GM12878 (cell line): ENCODE measurements at regions not wholly inside any gene's neighbourhood (a gene's known extent, or its start where the extent isn't known, plus 50 kb on each side); places are given as distances from the start of the nearest gene placed in this dataset.

Experiments
- ATF3 ChIP-seq: IDR thresholded peaks from 2 replicates; pipeline ENCODE4 v1.6.1; 2011; ENCODE audit warnings: low read depth, mild to moderate bottlenecking, low read length, moderate library complexity, borderline replicate concordance; ENCODE audit errors: extremely low read depth
- BACH1 ChIP-seq: fragments of 450-650 bp; IDR thresholded peaks from 2 replicates; pipeline ENCODE4 v1.6.1; 2017; ENCODE audit warnings: mild to moderate bottlenecking, borderline replicate concordance
- CTCF ChIP-seq, 3 experiments: IDR thresholded peaks in 2 of 3; conservative IDR thresholded peaks in 1 of 3; 2 replicates each; pipeline ENCODE4 v1.5.1; 2011; ENCODE audit warnings: low read depth in 3 of 3, low read length in 3 of 3, mild to moderate bottlenecking in 3 of 3, control low read depth in 2 of 3, moderate library complexity in 2 of 3, inconsistent platforms in 1 of 3, mixed read lengths in 1 of 3; ENCODE audit not compliant: control insufficient read depth in 2 of 3, insufficient read depth in 1 of 3; ENCODE audit errors: extremely low read depth in 1 of 3
- ELK1 ChIP-seq: IDR thresholded peaks from 2 replicates; pipeline ENCODE4 v1.6.1; 2012; ENCODE audit warnings: low read depth, low read length, improper control_type of control experiment
- FOS ChIP-seq: IDR thresholded peaks from 3 replicates; pipeline ENCODE4 v1.6.1; 2011; ENCODE audit warnings: borderline replicate concordance; ENCODE audit not compliant: insufficient read length; ENCODE audit errors: extremely low read depth
- PBX3 ChIP-seq: IDR thresholded peaks from 2 replicates; pipeline ENCODE4 v1.6.1; 2011; ENCODE audit warnings: mild to moderate bottlenecking, low read depth, low read length, moderate library complexity; ENCODE audit not compliant: insufficient replicate concordance
- POLR2A ChIP-seq: IDR thresholded peaks from 2 replicates; pipeline ENCODE4 v1.6.1; 2011; ENCODE audit warnings: low read depth, mild to moderate bottlenecking, low read length
- POLR2AphosphoS5 ChIP-seq: IDR thresholded peaks from 2 replicates; pipeline ENCODE4 v1.6.1; 2011; ENCODE audit warnings: mild to moderate bottlenecking, low read length, inconsistent platforms
- SMC3 ChIP-seq: IDR thresholded peaks from 2 replicates; pipeline ENCODE4 v1.6.1; 2011; ENCODE audit warnings: low read length, improper control_type of control experiment, borderline replicate concordance
- SREBF2 ChIP-seq: IDR thresholded peaks from 2 replicates; pipeline ENCODE4 v1.6.1; 2012; ENCODE audit warnings: mild to moderate bottlenecking, low read length
- ZBTB33 ChIP-seq: fragments of 450-650 bp; IDR thresholded peaks from 2 replicates; pipeline ENCODE4 v1.6.1; 2017; ENCODE audit warnings: mild to moderate bottlenecking
- ZZZ3 ChIP-seq: IDR thresholded peaks from 2 replicates; pipeline ENCODE4 v1.6.1; 2011; ENCODE audit warnings: low read depth; ENCODE audit not compliant: control insufficient read depth, insufficient read length

GRCh38 chr20:40109136-40109535 is 579.9 kb downstream of the MAFB start:
- TF ChIP-seq PBX3 = no peak
- no peak for TF ChIP-seq POLR2AphosphoS5
- no peak for TF ChIP-seq ATF3
- TF ChIP-seq ZBTB33 = no peak
- TF ChIP-seq POLR2A = no peak
- TF ChIP-seq ZZZ3 = no peak
- no peak for TF ChIP-seq BACH1
- TF ChIP-seq ELK1 = no peak
- TF ChIP-seq CTCF (IDR thresholded peaks at IDR 0.05 in 2 of 3, conservative IDR thresholded peaks at IDR 0.05 in 1 of 3; ENCODE audit: control insufficient read depth in 2 of 3, extremely low read depth in 1 of 3, insufficient read depth in 1 of 3, low read depth in 3 of 3, low read length in 3 of 3) = no peak
- no peak for TF ChIP-seq SMC3
- TF ChIP-seq SREBF2 = no peak
- no peak for TF ChIP-seq FOS
